ENCODE measurements at regions not wholly inside any gene's neighbourhood (a gene's known extent, or its start where the extent isn't known, plus 50 kb on each side); places are given as distances from the start of the nearest gene placed in this dataset.
A peak's percentile ranks its signal among the peaks of the same experiment; 100 is the strongest.

DNA sequence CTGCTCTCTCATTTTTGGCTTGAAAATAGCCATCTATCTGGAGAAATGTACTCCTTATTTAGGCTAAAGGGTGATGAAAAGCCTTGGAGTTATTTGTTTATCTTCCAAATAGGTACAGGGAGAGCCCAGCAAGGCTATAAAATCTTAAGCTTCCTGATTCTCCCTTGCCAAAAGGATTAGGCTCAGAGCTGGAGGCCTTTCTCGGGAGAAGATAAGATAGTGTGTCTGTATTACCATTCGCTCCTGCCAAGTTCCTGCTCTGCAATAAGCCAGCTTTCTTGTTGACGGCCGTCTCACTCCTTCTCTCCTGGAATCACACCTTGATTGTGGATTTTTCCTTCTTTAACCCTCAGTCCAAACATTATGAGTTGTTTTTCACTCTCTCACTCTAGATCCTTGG lies 171.8 kb upstream of the TTC29 start:
- 20 to 28% methylated on average over 4 of the region's 4 CpGs for WGBS, 2 donors (ENCODE audit: low coverage in 1 of 2)
- no peak overlapping the region for H3K4me3 ChIP-seq
- H3K27me3 ChIP-seq: no peaks in the 10 kb centered on the region
- intact Hi-C loops (cut with DNase I; ENCODE audit: low total_unique reads) (no loop called here), in situ Hi-C loops (cut with MboI; ENCODE audit: low pct_ligation_motif_present in 1 of 4, low pct_unique_long_range_greater_than_20kb in 1 of 4, low sequenced_read_pairs in 3 of 4) (no loop called here)
- no peak for TF ChIP-seq EP300 (IDR thresholded peaks at IDR 0.05; ENCODE audit: low read depth)
- TF ChIP-seq POLR2A (IDR thresholded peaks at IDR 0.05): no peak
- no peak for TF ChIP-seq CTCF (IDR thresholded peaks at IDR 0.05)
- TF ChIP-seq POLR2AphosphoS5 (IDR thresholded peaks at IDR 0.05): no peak
- no peak for DNase-seq
- no peaks in the 10 kb centered on the region for H3K36me3 ChIP-seq
- peak overlapping the region in 1 of 4 donors; percentile 5 for H3K27ac ChIP-seq
- no peaks in the 10 kb centered on the region for H3K9me3 ChIP-seq
- peaks cover 0 to 22% (median 5%) of the 10 kb centered on the region in 4 donors for H3K4me1 ChIP-seq

DNA sequence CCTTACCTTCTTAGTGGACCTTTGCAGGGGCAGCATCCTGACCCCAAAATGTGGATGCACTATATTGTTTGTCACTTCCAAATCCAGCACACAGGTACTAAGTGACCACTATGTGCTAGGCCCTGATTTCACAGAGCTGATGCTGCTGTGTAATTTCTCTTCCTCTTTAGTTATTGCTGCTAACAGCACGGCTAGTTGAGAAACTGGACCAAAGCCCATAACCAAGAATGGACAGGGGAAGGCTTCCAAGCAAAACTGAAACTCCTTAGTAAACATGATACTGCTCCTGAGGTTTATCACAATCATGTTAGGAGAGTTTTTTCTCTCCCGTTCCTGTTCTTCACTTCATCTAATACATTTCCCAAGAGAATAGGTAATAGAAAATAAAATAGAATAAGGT lies 172.9 kb upstream of the TTC29 start:
- intact Hi-C loops (cut with DNase I; ENCODE audit: low total_unique reads) (no loop called here), in situ Hi-C loops (cut with MboI; ENCODE audit: low pct_ligation_motif_present in 1 of 4, low pct_unique_long_range_greater_than_20kb in 1 of 4, low sequenced_read_pairs in 3 of 4) (no loop called here)
- WGBS, 2 donors (ENCODE audit: low coverage in 1 of 2): 13 to 14% methylated on average over 1 to 2 of the region's 2 CpGs
- no peaks in the 10 kb centered on the region for H3K27me3 ChIP-seq
- no peak for DNase-seq
- H3K4me1 ChIP-seq: peaks cover 0 to 22% (median 5%) of the 10 kb centered on the region in 4 donors
- H3K36me3 ChIP-seq: no peaks in the 10 kb centered on the region
- H3K9me3 ChIP-seq: no peaks in the 10 kb centered on the region
- H3K4me3 ChIP-seq: no peak overlapping the region
- no peak overlapping the region for H3K27ac ChIP-seq
- TF ChIP-seq POLR2A (IDR thresholded peaks at IDR 0.05) (no peak), CTCF (IDR thresholded peaks at IDR 0.05) (no peak), EP300 (IDR thresholded peaks at IDR 0.05; ENCODE audit: low read depth) (no peak), POLR2AphosphoS5 (IDR thresholded peaks at IDR 0.05) (no peak)

DNA sequence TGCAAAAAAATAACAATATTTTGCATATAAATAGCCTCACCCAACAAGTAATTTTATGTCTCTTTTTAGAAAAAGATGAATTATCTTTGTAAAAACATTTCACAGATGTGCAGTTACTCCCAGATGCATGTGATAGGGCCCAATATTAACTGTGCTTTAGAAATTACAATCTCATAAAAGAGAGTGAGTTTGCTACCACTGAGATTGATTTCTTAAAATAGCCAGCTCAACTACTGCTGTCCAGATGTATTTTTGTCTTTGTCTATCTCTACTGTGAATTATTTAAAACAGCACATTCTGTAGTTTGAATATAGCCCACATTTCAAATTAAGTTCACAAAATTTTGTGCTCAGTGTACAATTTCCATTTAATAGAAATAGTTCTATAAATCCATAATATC lies 177.0 kb upstream of the TTC29 start:
- Histone ChIP-seq H3K9me3 (no peaks in the 10 kb centered on the region), H3K4me1 (peaks cover 0 to 13% (median 2%) of the 10 kb centered on the region in 4 donors), H3K27me3 (no peaks in the 10 kb centered on the region), H3K27ac (no peak overlapping the region), H3K4me3 (no peak overlapping the region), H3K36me3 (no peaks in the 10 kb centered on the region)
- in situ Hi-C loops (cut with MboI; ENCODE audit: low pct_ligation_motif_present in 1 of 4, low pct_unique_long_range_greater_than_20kb in 1 of 4, low sequenced_read_pairs in 3 of 4) (no loop called here), intact Hi-C loops (cut with DNase I; ENCODE audit: low total_unique reads) (no loop called here)
- no peak for TF ChIP-seq POLR2AphosphoS5 (IDR thresholded peaks at IDR 0.05)
- TF ChIP-seq CTCF (IDR thresholded peaks at IDR 0.05): no peak
- TF ChIP-seq EP300 (IDR thresholded peaks at IDR 0.05; ENCODE audit: low read depth): no peak
- TF ChIP-seq POLR2A (IDR thresholded peaks at IDR 0.05): no peak
- no peak for DNase-seq

DNA sequence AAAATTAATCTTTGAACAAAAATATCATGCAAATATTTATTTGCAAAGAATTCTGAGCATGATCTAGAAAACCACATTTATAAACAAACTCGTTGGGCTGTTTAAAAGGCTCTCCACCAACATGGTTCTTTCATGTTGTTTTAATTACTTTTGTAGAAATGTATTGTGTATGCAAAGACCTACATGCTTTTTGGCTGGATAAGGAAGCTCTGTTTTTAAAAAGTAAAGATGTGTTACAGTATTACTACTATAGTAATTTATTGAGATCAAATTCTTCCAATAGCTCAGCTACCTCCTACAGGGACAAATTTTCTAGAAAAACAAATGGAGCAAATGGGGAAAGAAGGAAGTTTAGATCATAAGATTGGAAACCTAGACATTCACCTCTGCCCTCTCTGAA lies 177.5 kb upstream of the TTC29 start:
- intact Hi-C loops (cut with DNase I; ENCODE audit: low total_unique reads) (no loop called here), in situ Hi-C loops (cut with MboI; ENCODE audit: low pct_ligation_motif_present in 1 of 4, low pct_unique_long_range_greater_than_20kb in 1 of 4, low sequenced_read_pairs in 3 of 4) (no loop called here)
- Histone ChIP-seq H3K4me1 (peaks cover 0 to 10% (median 2%) of the 10 kb centered on the region in 4 donors), H3K36me3 (no peaks in the 10 kb centered on the region), H3K4me3 (no peak overlapping the region), H3K9me3 (no peaks in the 10 kb centered on the region), H3K27me3 (no peaks in the 10 kb centered on the region), H3K27ac (no peak overlapping the region)
- WGBS, 2 donors (ENCODE audit: low coverage in 1 of 2): 33 to 37% methylated on average over 1 of the region's 1 CpG
- no peak for TF ChIP-seq POLR2A (IDR thresholded peaks at IDR 0.05)
- TF ChIP-seq EP300 (IDR thresholded peaks at IDR 0.05; ENCODE audit: low read depth): no peak
- TF ChIP-seq CTCF (IDR thresholded peaks at IDR 0.05): no peak
- TF ChIP-seq POLR2AphosphoS5 (IDR thresholded peaks at IDR 0.05): no peak
- no peak for DNase-seq
